ENCODE measurements at regions not wholly inside any gene's neighbourhood (a gene's known extent, or its start where the extent isn't known, plus 50 kb on each side); places are given as distances from the start of the nearest gene placed in this dataset.

GRCh38 chr6:18990059-18990978 lies 603.2 kb downstream of the RNF144B start:
- peak overlapping the region; percentile 64 for H3K4me2 ChIP-seq
- DNase-seq: peak; percentile 70
- TF ChIP-seq RAD21 (IDR thresholded peaks at IDR 0.05; ENCODE audit: low read length) (peak; percentile 62), REST (IDR thresholded peaks at IDR 0.05; ENCODE audit: low read depth, low read length) (no peak), ZBTB33 (IDR thresholded peaks at IDR 0.05; ENCODE audit: borderline replicate concordance, low read depth) (no peak), PBX3 (IDR thresholded peaks at IDR 0.05) (no peak), MXI1 (IDR thresholded peaks at IDR 0.05; ENCODE audit: low read depth, low read length) (no peak), NFIC (IDR thresholded peaks at IDR 0.05; ENCODE audit: borderline replicate concordance) (peak; percentile 83), NRF1 (IDR thresholded peaks at IDR 0.05; ENCODE audit: low read depth, low read length) (no peak), SIN3A (IDR thresholded peaks at IDR 0.05; ENCODE audit: borderline replicate concordance, low read depth, low read length) (no peak), RXRA (IDR thresholded peaks at IDR 0.05; ENCODE audit: borderline replicate concordance, low read depth) (no peak), TAF1 (IDR thresholded peaks at IDR 0.05; ENCODE audit: borderline replicate concordance, low read depth, low read length) (no peak), YY1 (IDR thresholded peaks at IDR 0.05; ENCODE audit: low read depth) (no peak), IRF3 (IDR thresholded peaks at IDR 0.05; ENCODE audit: low read depth, low read length) (no peak), SMC3 (IDR thresholded peaks at IDR 0.05; ENCODE audit: low read depth, low read length) (peak; percentile 62), FOXJ3 (CRISPR knock-in tag; IDR thresholded peaks at IDR 0.05) (no peak), JUND (IDR thresholded peaks at IDR 0.05) (no peak), MAX (IDR thresholded peaks at IDR 0.05; ENCODE audit: low read depth) (no peak), TEAD4 (IDR thresholded peaks at IDR 0.05; ENCODE audit: borderline replicate concordance, insufficient read depth) (no peak), RCOR1 (IDR thresholded peaks at IDR 0.05; ENCODE audit: low read length) (no peak), RFX5 (IDR thresholded peaks at IDR 0.05; ENCODE audit: low read length) (no peak), CHD2 (IDR thresholded peaks at IDR 0.05; ENCODE audit: low read length, partially characterized antibody) (no peak), USF2 (IDR thresholded peaks at IDR 0.05; ENCODE audit: borderline replicate concordance, low read depth, low read length) (no peak), TCF12 (IDR thresholded peaks at IDR 0.05) (no peak)

More at GRCh38 chr6:18990059-18990978, 603.2 kb downstream of the RNF144B start:
- Histone ChIP-seq H3K9me3 (no peaks in the 10 kb centered on the region), H3K9me2 (no peaks in the 10 kb centered on the region), H3K27me3 (ENCODE audit: insufficient read depth) (no peaks in the 10 kb centered on the region), H3F3A (replicated peaks; ENCODE audit: insufficient read depth) (no peaks in the 10 kb centered on the region), H3K4me1 (ENCODE audit: control insufficient read depth in 1 of 2, insufficient read depth in 2 of 2, low read depth in 1 of 2, low read length in 1 of 2) (no peaks in the 10 kb centered on the region), H2AFZ (ENCODE audit: low read depth) (0 out of 2 replicates have a peak overlapping the region, but pooled peaks have one; percentile 43), H3K79me2 (ENCODE audit: insufficient read depth) (no peaks in the 10 kb centered on the region), H3K36me3 (replicated peaks in 1 of 2; ENCODE audit: control insufficient read depth in 1 of 2, insufficient read depth in 2 of 2, low read length in 1 of 2) (no peaks in the 10 kb centered on the region), H4K20me1 (ENCODE audit: insufficient read depth) (no peaks in the 10 kb centered on the region), H3K27ac (ENCODE audit: low read depth in 2 of 2, low read length in 1 of 2) (no peak overlapping the region), H3K4me3 (ENCODE audit: low read depth in 2 of 2, low read length in 1 of 2) (peak overlapping the region in 1 of 2 experiments; percentile 44; a peak in 2 of 4 replicates), H3K9ac (no peak overlapping the region)
- POLR2A ChIA-PET: no interaction called here
- WGBS (ENCODE audit: low lambda C conversion rate): 18% methylated on average over 23 of the region's 24 CpGs
- CTCF ChIA-PET: interaction anchor here (0.6 to 1.9 kb wide), 16 partner anchors 9 to 1066 kb away, joined by 3 to 8 read pairs (median 3); no protein-coding TSS in a partner anchor
